ENCODE measurements at regions not wholly inside any gene's neighbourhood (a gene's known extent, or its start where the extent isn't known, plus 50 kb on each side); places are given as distances from the start of the nearest gene placed in this dataset.

- DNase-seq: no peak
These were observed 419.4 kb upstream of the AGA start for GRCh38 chr4:177861551-177862094.

GRCh38 chr4:177862541-177863176, 420.4 kb upstream of the AGA start:
- ATAC-seq (ENCODE audit: poor library complexity): peak; percentile 85
- no peak for DNase-seq
- intact Hi-C loops (cut with DNase I): no loop called here

More at GRCh38 chr4:177861551-177862094, 419.4 kb upstream of the AGA start:
- intact Hi-C loops (cut with DNase I): no loop called here
- no peak for ATAC-seq (ENCODE audit: poor library complexity)

GRCh38 chr4:177879851-177880250, 437.6 kb upstream of the AGA start:
- intact Hi-C loops (cut with DNase I): no loop called here
- DNase-seq (no peak), ATAC-seq (ENCODE audit: poor library complexity) (no peak)

GRCh38 chr4:177895136-177895535, 452.9 kb upstream of the AGA start:
- intact Hi-C loops (cut with DNase I): no loop called here
- DNase-seq (no peak), ATAC-seq (ENCODE audit: poor library complexity) (no peak)

GRCh38 chr4:177901786-177902185, 459.5 kb upstream of the AGA start:
- DNase-seq (no peak), ATAC-seq (ENCODE audit: poor library complexity) (no peak)
- intact Hi-C loops (cut with DNase I): no loop called here

GRCh38 chr4:177902386-177902785, 460.1 kb upstream of the AGA start:
- no peak for ATAC-seq (ENCODE audit: poor library complexity)
- intact Hi-C loops (cut with DNase I): no loop called here

GRCh38 chr4:177907736-177908424, 465.6 kb upstream of the AGA start:
- no peak for DNase-seq
- intact Hi-C loops (cut with DNase I): no loop called here
- no peak for ATAC-seq (ENCODE audit: poor library complexity)

More at GRCh38 chr4:177902386-177902785, 460.1 kb upstream of the AGA start:
- no peak for DNase-seq

- DNase-seq (no peak), ATAC-seq (ENCODE audit: poor library complexity) (no peak)
- intact Hi-C loops (cut with DNase I): no loop called here
These were observed 479.5 kb upstream of the AGA start for GRCh38 chr4:177921715-177922114.

GRCh38 chr4:177923888-177924287, 481.7 kb upstream of the AGA start:
- intact Hi-C loops (cut with DNase I): no loop called here
- no peak for DNase-seq

GRCh38 chr4:177937041-177937440, 494.8 kb upstream of the AGA start:
- intact Hi-C loops (cut with DNase I): no loop called here
- no peak for ATAC-seq (ENCODE audit: poor library complexity)
- no peak for DNase-seq

More at GRCh38 chr4:177923888-177924287, 481.7 kb upstream of the AGA start:
- no peak for ATAC-seq (ENCODE audit: poor library complexity)

GRCh38 chr4:177938226-177938625, 496.0 kb upstream of the AGA start:
- DNase-seq (no peak), ATAC-seq (ENCODE audit: poor library complexity) (no peak)
- intact Hi-C loops (cut with DNase I): no loop called here

- intact Hi-C loops (cut with DNase I): no loop called here
- ATAC-seq (ENCODE audit: poor library complexity): no peak
- DNase-seq: no peak
These were observed 503.0 kb upstream of the AGA start for GRCh38 chr4:177945268-177945667.

- no peak for ATAC-seq (ENCODE audit: poor library complexity)
- intact Hi-C loops (cut with DNase I): no loop called here
- no peak for DNase-seq
These were observed 505.4 kb upstream of the AGA start for GRCh38 chr4:177947607-177948006.

- DNase-seq: no peak
- ATAC-seq (ENCODE audit: poor library complexity): no peak
- intact Hi-C loops (cut with DNase I): no loop called here
These were observed 506.6 kb upstream of the AGA start for GRCh38 chr4:177948853-177949252.

- intact Hi-C loops (cut with DNase I): no loop called here
- ATAC-seq (ENCODE audit: poor library complexity): no peak
- no peak for DNase-seq
These were observed 508.8 kb upstream of the AGA start for GRCh38 chr4:177951026-177951425.

GRCh38 chr4:177952723-177953122, 510.5 kb upstream of the AGA start:
- DNase-seq (no peak), ATAC-seq (ENCODE audit: poor library complexity) (no peak)
- intact Hi-C loops (cut with DNase I): no loop called here

- intact Hi-C loops (cut with DNase I): no loop called here
- DNase-seq: no peak
- ATAC-seq (ENCODE audit: poor library complexity): no peak
These were observed 515.5 kb upstream of the AGA start for GRCh38 chr4:177957596-177958360.

- ATAC-seq (ENCODE audit: poor library complexity) (no peak), DNase-seq (no peak)
- intact Hi-C loops (cut with DNase I): no loop called here
These were observed 518.3 kb upstream of the AGA start for GRCh38 chr4:177960566-177960965.

- DNase-seq (no peak), ATAC-seq (ENCODE audit: poor library complexity) (no peak)
- intact Hi-C loops (cut with DNase I): no loop called here
These were observed 519.6 kb upstream of the AGA start for GRCh38 chr4:177961761-177962380.

Measured in Right ventricle myocardium superior (tissue), 1 donor.